HCT116 (cell line): ENCODE measurements at regions not wholly inside any gene's neighbourhood (a gene's known extent, or its start where the extent isn't known, plus 50 kb on each side); places are given as distances from the start of the nearest gene placed in this dataset.

ENCODE experiments used
- ATAC-seq: fragments of 200-7000 bp; cut with Tn5 transposase; 2 replicates; pipeline ENCODE4 v1.9.1; 2020; ENCODE audit warnings: mild to moderate bottlenecking, moderate library complexity
- BruUV-seq: library from RNA; stranded (reverse); fragments of 400-500 nt; replicated peaks from 2 replicates; lab custom pipeline; 2021; lab: Mats Ljungman, UMichigan
- CTCF ChIA-PET: fragments of 300-600 bp; sonication (Branson Sonifier 250); formaldehyde crosslinking; loops from one replicate; lab custom pipeline; 2021; ENCODE audit warnings: antibody characterized with exemption; lab: Charles Lee
- POLR2A ChIA-PET: fragments of 300-600, 350-600 bp; sonication (Branson Sonifier 250); formaldehyde crosslinking; loops from one replicate; lab custom pipeline; 2021; ENCODE audit warnings: antibody characterized with exemption; lab: Charles Lee
- RAD21 ChIA-PET, 2 experiments: fragments of 300-600 bp; sonication (Branson Sonifier 250); formaldehyde crosslinking; loops; one replicate each; lab custom pipeline; 2023; ENCODE audit warnings: low total read pairs in 2 of 2; ENCODE audit not compliant: uncharacterized antibody in 2 of 2, unreplicated experiment in 2 of 2, low non-redundant PET in 1 of 2; lab: Charles Lee
- DNase-seq: peaks from one replicate; pipeline ENCODE4 v3.0.0-alpha.2; 2010; ENCODE audit warnings: low read depth, low spot score
- H2AFZ ChIP-seq: fragments of 200-600 bp; shearing (Covaris generic), sonication (generic); 2 replicates; pipeline ENCODE4 v1.6.1; 2017; ENCODE audit warnings: low read depth, mixed run types, mixed read lengths, antibody characterized with exemption, low read length; ENCODE audit not compliant: poor library complexity, severe bottlenecking
- H3K27ac ChIP-seq: 2 replicates; pipeline ENCODE4 v1.5.1; 2012; ENCODE audit warnings: low read depth, low read length
- H3K27me3 ChIP-seq: fragments of 200-600 bp; sonication (generic); 2 replicates; pipeline ENCODE4 v1.6.1; 2016; ENCODE audit warnings: mixed run types, low read length, mixed read lengths; ENCODE audit not compliant: insufficient read depth
- H3K36me3 ChIP-seq, 2 experiments: fragments of 200-500 bp in 1 of 2; fragments of 200-600 bp in 1 of 2; sonication (Bioruptor generic) in 1 of 2; sonication (generic) in 1 of 2; 2 replicates each; pipeline versions ENCODE4 v1.5.1 to v1.6.1; 2014 to 2016; ENCODE audit warnings: low read length in 2 of 2, inconsistent platforms in 1 of 2, mixed read lengths in 1 of 2, mixed run types in 1 of 2; ENCODE audit not compliant: insufficient read depth in 2 of 2, control insufficient read depth in 1 of 2
- H3K4me1 ChIP-seq, 2 experiments: fragments of 200-600 bp in 1 of 2; sonication (generic) in 1 of 2; 2 replicates each; pipeline versions ENCODE4 v1.5.1 to v1.6.1; 2012 to 2017; ENCODE audit warnings: low read length in 2 of 2, inconsistent platforms in 1 of 2, mild to moderate bottlenecking in 1 of 2, mixed read lengths in 1 of 2, mixed run types in 1 of 2, moderate library complexity in 1 of 2; ENCODE audit not compliant: insufficient read depth in 2 of 2, control insufficient read depth in 1 of 2
- H3K4me2 ChIP-seq: fragments of 200-600 bp; sonication (generic); 2 replicates; pipeline ENCODE4 v1.6.1; 2017; ENCODE audit warnings: mixed run types, low read length, mixed read lengths
- H3K4me3 ChIP-seq, 2 experiments: fragments of 200-600 bp in 1 of 2; sonication (generic) in 1 of 2; replicated peaks in 1 of 2; 2 replicates each; pipeline ENCODE4 v1.5.1; 2011 to 2016; ENCODE audit warnings: low read length in 2 of 2, control low read depth in 1 of 2, low read depth in 1 of 2, mild to moderate bottlenecking in 1 of 2, mixed read lengths in 1 of 2, mixed run types in 1 of 2
- H3K79me2 ChIP-seq: fragments of 200-600 bp; sonication (generic); 2 replicates; pipeline ENCODE4 v1.6.1; 2017; ENCODE audit warnings: mild to moderate bottlenecking, mixed run types, low read length, moderate library complexity, mixed read lengths; ENCODE audit not compliant: insufficient read depth
- H3K9ac ChIP-seq: fragments of 200-600 bp; sonication (generic); 2 replicates; pipeline ENCODE4 v1.6.1; 2016; ENCODE audit warnings: low read length, mixed read lengths
- H3K9me2 ChIP-seq: fragments of 200-600 bp; sonication (generic), shearing (Covaris generic); 2 replicates; pipeline ENCODE4 v1.6.1; 2017; ENCODE audit warnings: mixed run types, mild to moderate bottlenecking, moderate library complexity; ENCODE audit not compliant: insufficient read depth
- H3K9me3 ChIP-seq, 2 experiments: fragments of 200-500 bp in 1 of 2; fragments of 200-600 bp in 1 of 2; sonication (Bioruptor generic) in 1 of 2; sonication (generic) in 1 of 2; 2 replicates each; pipeline ENCODE4 v1.6.1; 2014 to 2017; ENCODE audit warnings: low read length in 2 of 2, mixed read lengths in 2 of 2, inconsistent platforms in 1 of 2, low read depth in 1 of 2, mild to moderate bottlenecking in 1 of 2, mixed run types in 1 of 2, moderate library complexity in 1 of 2; ENCODE audit not compliant: control insufficient read depth in 1 of 2, insufficient read depth in 1 of 2
- H4K20me1 ChIP-seq: fragments of 200-600 bp; sonication (generic), shearing (Covaris generic); 2 replicates; pipeline ENCODE4 v1.6.1; 2017; ENCODE audit warnings: mixed run types, mild to moderate bottlenecking, moderate library complexity; ENCODE audit not compliant: insufficient read depth
- CEBPB ChIP-seq: IDR thresholded peaks from 2 replicates; pipeline ENCODE4 v1.6.1; 2012; ENCODE audit warnings: low read depth
- ELF1 ChIP-seq: IDR thresholded peaks from 2 replicates; pipeline ENCODE4 v1.6.1; 2012; ENCODE audit warnings: low read depth, borderline replicate concordance
- EZH2 ChIP-seq: fragments of 200-600 bp; sonication (generic); IDR thresholded peaks from 2 replicates; pipeline ENCODE4 v1.6.1; 2017; ENCODE audit warnings: antibody characterized with exemption, mixed run types
- EZH2phosphoT487 ChIP-seq: fragments of 200-600 bp; IDR thresholded peaks from 2 replicates; pipeline ENCODE4 v1.6.1; 2018; ENCODE audit warnings: antibody characterized with exemption, borderline replicate concordance
- FOSL1 ChIP-seq: IDR thresholded peaks from 2 replicates; pipeline ENCODE4 v1.6.1; 2012; ENCODE audit warnings: low read depth
- POLR2A ChIP-seq: IDR thresholded peaks from 2 replicates; pipeline ENCODE4 v1.7.0; 2011; ENCODE audit warnings: borderline replicate concordance; ENCODE audit not compliant: insufficient read depth, insufficient read length; ENCODE audit errors: extremely low read depth
- SRF ChIP-seq: IDR thresholded peaks from 2 replicates; pipeline ENCODE4 v1.6.1; 2012; ENCODE audit warnings: low read depth
- ZFX ChIP-seq: fragments of 450-650 bp; IDR thresholded peaks from 2 replicates; pipeline ENCODE4 v1.6.1; 2017
- intact Hi-C: fragments of 100-400 bp; cut with micrococcal nuclease; formaldehyde crosslinking; loops from 2 replicates; pipeline ENCODE4 v1.10.0; 2022
- TF ChIP-seq, protein P1 (sequence below), 3 experiments: fragments of 200-600 bp in 1 of 3; sonication (generic) in 1 of 3; IDR thresholded peaks in 2 of 3; conservative IDR thresholded peaks in 1 of 3; 2 replicates each; pipeline ENCODE4 v1.5.1; 2012 to 2017; ENCODE audit warnings: low read depth in 2 of 3, low read length in 2 of 3, antibody characterized with exemption in 1 of 3, borderline replicate concordance in 1 of 3, control low read depth in 1 of 3, mild to moderate bottlenecking in 1 of 3, mixed read lengths in 1 of 3, mixed run types in 1 of 3, moderate library complexity in 1 of 3; ENCODE audit not compliant: insufficient read depth in 1 of 3
- TF ChIP-seq, protein P2 (sequence below): IDR thresholded peaks from 2 replicates; pipeline ENCODE4 v1.6.1; 2012
- TF ChIP-seq, protein P3 (sequence below): IDR thresholded peaks from 2 replicates; pipeline ENCODE4 v1.6.1; 2011; ENCODE audit warnings: mild to moderate bottlenecking, low read length, moderate library complexity; ENCODE audit not compliant: insufficient replicate concordance; ENCODE audit errors: extremely low read depth

DNA sequence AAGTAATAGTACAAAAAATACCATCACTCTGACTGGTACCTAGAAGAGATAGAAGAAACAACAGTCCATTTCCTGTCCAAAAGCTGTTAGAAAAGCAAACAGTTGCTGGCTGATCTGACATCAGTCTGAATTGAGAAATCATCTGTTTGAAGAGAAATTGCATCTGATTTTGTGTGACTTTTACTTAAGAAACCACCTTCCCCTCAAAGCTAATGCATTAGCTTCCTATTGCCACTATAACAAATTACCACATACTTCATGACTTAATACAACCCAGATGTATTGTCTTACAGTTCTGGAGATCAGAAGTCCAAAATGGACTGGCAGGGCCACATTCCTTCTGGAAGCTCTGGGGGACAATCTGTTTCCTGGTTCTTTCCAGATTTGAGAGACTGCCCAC is 385.9 kb upstream of the TLE4 start:
- intact Hi-C loops = no loop called here
- no peaks in the 10 kb centered on the region for H3K9me2 ChIP-seq

More for the DNA sequence above, 385.9 kb upstream of the TLE4 start:
- no TSS peak for BruUV-seq
- ChIA-PET RAD21 (no interaction called here), POLR2A (no interaction called here), CTCF (no interaction called here)
- Histone ChIP-seq H3K9ac (no peak overlapping the region), H3K36me3 (no peaks in the 10 kb centered on the region), H3K4me2 (no peak overlapping the region), H2AFZ (no peak overlapping the region), H3K4me3 (no peak overlapping the region), H4K20me1 (no peaks in the 10 kb centered on the region), H3K27ac (no peak overlapping the region), H3K27me3 (no peaks in the 10 kb centered on the region), H3K79me2 (no peaks in the 10 kb centered on the region), H3K4me1 (no peaks in the 10 kb centered on the region), H3K9me3 (no peaks in the 10 kb centered on the region)
- TF ChIP-seq CEBPB (no peak), ELF1 (no peak), SRF (no peak), FOSL1 (no peak), POLR2A (no peak), ZFX (no peak), EZH2phosphoT487 (no peak), EZH2 (no peak)
- TF ChIP-seq, protein P1, sequence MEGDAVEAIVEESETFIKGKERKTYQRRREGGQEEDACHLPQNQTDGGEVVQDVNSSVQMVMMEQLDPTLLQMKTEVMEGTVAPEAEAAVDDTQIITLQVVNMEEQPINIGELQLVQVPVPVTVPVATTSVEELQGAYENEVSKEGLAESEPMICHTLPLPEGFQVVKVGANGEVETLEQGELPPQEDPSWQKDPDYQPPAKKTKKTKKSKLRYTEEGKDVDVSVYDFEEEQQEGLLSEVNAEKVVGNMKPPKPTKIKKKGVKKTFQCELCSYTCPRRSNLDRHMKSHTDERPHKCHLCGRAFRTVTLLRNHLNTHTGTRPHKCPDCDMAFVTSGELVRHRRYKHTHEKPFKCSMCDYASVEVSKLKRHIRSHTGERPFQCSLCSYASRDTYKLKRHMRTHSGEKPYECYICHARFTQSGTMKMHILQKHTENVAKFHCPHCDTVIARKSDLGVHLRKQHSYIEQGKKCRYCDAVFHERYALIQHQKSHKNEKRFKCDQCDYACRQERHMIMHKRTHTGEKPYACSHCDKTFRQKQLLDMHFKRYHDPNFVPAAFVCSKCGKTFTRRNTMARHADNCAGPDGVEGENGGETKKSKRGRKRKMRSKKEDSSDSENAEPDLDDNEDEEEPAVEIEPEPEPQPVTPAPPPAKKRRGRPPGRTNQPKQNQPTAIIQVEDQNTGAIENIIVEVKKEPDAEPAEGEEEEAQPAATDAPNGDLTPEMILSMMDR (IDR thresholded peaks at IDR 0.05 in 2 of 3, conservative IDR thresholded peaks at IDR 0.05 in 1 of 3; ENCODE audit: borderline replicate concordance in 1 of 3, insufficient read depth in 1 of 3, low read depth in 2 of 3, low read length in 2 of 3) = no peak
- TF ChIP-seq, protein P2, sequence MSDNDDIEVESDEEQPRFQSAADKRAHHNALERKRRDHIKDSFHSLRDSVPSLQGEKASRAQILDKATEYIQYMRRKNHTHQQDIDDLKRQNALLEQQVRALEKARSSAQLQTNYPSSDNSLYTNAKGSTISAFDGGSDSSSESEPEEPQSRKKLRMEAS = no peak
- TF ChIP-seq, protein P3, sequence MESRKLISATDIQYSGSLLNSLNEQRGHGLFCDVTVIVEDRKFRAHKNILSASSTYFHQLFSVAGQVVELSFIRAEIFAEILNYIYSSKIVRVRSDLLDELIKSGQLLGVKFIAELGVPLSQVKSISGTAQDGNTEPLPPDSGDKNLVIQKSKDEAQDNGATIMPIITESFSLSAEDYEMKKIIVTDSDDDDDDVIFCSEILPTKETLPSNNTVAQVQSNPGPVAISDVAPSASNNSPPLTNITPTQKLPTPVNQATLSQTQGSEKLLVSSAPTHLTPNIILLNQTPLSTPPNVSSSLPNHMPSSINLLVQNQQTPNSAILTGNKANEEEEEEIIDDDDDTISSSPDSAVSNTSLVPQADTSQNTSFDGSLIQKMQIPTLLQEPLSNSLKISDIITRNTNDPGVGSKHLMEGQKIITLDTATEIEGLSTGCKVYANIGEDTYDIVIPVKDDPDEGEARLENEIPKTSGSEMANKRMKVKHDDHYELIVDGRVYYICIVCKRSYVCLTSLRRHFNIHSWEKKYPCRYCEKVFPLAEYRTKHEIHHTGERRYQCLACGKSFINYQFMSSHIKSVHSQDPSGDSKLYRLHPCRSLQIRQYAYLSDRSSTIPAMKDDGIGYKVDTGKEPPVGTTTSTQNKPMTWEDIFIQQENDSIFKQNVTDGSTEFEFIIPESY = no peak
- DNase-seq = no peak
- no peak for ATAC-seq
